Stimulated activated CD4-positive, alpha-beta T cell treated with anti-CD3 and anti-CD28 coated beads, Interleukin-4, amount 100 ng/mL, for 24 hours (primary cell): ENCODE measurements at regions not wholly inside any gene's neighbourhood (a gene's known extent, or its start where the extent isn't known, plus 50 kb on each side); places are given as distances from the start of the nearest gene placed in this dataset.
A peak's percentile ranks its signal among the peaks of the same experiment; 100 is the strongest.

Experiments used
- DNase-seq: peaks from one replicate; pipeline ENCODE4 v3.0.0-alpha.2; 2020

DNA sequence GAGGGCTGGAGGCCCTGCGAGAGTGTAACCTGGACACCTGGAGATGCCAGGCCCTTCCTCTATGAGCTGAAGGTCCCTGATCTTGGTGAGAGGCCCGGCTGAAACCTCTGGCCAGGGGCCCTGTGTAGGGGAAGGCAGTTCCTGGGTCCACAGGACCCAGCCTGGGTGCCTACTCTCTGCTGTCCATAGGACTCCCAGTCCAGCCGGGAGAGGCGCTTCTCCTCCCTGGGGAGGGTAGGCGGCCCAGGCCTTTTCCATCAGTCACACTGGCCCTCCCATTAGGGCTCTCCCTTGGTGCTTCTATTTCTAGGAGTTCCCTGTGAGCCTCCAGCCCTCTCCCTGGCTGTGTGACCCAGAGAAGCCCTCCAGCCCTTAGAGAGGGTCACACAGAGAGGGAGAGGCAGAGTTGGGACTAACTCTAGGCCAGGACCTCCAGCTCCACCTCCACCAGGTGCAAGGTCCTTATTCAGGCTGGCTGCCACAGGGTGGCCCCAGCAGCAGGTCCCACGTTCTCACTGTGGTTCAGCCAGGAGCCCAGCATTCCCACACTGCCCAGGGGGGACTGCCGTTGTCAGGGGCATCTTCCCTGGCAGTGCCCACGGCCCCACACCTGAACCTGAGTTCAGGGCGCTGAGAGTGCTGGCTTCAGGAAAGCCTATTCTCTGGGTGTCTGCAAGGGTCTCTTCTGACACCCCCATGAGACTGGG is 146.8 kb downstream of the SMAD6 start:
- DNase-seq: no peak

DNA sequence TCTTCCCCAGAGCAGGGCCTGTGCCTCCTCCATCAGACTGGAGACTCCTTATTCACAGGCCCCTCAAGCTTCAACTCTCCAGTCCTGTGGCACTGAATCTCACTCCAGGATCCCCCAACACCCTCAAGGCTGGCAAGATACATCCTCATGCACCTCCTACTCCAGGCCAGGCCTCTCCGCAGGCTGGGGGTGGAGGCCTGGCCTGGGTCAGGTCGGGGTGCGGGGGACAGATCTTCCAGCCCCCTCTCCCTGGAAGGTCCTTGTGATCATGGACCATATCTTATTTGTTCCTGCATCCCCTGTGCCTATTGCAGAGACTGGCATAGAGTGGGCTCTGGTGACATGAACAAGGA is 147.3 kb downstream of the SMAD6 start:
- no peak for DNase-seq

DNA sequence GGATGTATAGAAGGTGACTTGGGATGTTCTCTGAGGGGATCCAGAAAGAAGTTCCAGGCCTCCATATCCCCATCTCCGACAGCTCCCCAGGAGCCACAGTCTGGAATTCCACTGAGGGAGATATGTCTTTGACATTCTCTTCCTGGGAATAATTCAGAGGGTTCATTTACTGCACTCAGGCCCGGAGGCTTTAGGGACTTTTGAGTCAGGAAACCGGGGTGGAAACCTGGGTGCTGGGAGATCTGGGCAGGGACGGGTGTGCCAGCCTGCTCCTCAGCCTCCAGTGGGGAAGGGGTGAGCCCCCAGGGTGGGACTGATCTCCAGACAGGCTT is 147.7 kb downstream of the SMAD6 start:
- DNase-seq: no peak

DNA sequence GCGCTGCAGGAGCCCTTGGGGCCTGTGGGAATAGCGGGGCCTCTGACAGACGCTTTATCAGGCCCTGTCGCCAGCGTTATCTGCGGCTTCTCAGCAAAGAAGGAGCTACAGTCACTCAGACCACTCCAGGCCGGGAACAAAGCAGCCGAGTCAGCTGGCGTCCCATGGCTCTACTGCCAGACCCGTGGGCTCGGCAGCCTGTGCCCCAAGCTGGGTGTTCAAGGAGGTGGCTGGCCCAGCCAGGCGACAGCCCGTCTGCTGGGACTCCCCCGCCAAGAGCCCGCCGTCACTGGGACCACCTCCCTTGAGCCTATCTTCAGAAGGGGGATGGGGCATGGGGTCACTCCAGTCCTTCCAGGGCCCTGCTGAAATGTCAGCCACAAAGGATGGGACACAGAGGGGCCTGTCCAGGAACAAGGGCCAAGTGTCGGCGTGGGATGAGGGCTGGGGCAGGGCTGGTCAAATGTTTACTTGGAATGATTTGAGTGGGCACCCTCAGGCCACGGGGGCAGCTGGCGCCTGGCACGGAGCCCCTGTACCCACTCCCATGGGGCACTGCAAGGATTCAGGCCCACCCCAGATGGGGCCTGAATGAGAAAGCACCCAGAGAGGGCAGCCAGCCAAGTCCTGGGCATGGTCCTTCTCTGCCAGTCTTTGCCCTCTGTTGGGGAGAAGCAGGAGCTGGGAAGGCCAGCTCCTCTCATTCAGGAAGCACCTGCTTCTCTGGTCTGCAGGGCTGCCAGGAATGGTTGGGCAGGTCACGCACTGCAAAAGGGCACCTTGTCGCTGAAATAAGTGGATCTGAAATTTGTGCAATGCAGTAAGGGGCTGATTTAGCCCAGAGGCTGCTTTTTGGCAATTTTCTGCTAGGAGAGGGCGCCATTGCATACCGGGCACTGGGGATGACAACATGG is 148.3 kb downstream of the SMAD6 start:
- no peak for DNase-seq

DNA sequence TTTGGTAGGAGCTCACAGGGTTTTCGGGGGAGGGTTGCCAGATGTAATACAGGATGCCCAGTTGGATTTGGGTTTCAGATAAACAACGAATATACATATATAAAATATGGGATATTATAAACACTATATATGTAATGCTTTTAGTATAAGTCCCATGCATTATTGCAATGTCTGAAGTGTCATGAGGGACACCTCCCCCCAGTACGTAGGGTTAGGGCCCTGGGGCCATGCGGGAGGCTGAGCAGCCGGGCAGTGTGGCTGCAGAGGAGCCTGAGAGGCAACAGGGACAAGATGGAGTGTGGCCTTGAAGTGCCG is 148.9 kb downstream of the SMAD6 start:
- DNase-seq: no peak

DNA sequence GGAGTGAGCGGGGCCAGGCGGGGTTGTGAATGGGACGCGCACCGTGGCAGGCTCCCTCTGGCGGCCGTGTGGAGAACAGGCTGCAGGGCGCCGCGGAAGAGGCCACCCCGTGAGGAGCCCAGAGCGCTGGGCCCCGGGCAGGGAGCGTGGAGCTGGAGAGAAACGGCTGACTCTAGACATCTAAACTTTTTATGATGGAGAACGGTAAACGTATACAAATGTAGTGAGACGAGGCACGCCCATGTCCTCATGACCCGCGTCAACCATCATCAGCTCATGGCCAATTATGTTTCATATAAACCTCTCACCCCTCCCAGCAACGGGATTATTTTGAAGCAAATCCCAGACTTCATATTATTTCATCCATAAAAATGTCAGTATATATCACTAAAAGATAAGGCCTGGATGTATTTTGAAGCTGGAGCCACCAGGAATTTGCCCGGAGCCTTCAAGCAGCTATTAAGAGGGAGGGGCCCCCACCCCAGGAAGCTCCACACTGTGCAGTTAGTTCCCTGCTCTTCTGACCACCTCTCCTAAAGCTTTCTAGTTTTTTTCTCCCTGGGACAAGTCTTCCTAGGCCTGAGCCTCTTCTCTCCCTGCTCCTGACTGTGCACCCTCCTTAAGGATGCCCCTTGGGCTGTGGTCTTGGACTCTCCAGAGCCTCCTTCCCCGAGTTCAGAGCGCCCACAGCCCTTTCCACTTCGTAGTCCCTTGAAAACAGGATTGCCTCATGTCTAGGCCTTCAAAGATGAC is 149.5 kb downstream of the SMAD6 start:
- DNase-seq: peak; percentile 78

DNA sequence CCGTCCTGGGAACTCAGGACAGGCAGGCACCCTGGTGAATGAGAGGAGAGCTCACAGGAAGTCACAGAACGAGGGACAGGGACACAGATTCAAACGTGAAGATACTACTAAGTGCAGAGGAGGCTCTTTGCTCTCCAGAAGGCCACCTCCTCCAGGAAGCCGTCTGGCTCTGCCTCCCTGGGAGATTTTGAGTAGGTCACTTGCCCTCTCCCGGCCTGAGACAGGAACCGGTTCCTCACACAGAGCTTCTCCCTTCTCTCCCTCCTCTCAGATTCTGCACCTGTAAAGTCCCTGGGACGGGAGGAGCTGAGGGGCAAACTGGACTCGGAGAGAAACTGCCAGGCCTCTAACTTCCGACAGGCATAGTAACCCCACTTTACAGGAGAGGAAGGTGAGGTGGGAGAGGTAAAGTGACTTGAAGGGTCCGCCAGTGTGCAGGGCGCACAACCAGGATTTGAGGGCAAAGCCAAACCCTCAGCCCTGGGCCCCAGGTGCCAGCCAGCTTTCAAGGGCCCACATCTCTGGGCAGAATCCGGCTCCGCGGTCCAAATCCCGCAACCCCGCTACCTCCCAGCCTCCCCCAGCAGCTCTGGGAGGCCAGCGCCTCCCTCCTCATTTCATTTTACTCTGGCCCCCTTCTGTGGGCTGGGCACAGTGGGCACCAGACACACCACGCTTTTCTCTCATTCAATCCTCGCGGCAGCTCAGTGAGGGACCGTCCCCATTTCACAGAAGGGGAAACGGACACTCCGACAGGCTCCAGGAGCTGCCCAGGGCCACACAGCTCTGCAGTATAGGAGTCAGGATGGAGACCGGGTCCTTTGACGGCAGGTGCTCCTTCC is 150.2 kb downstream of the SMAD6 start:
- DNase-seq: no peak

DNA sequence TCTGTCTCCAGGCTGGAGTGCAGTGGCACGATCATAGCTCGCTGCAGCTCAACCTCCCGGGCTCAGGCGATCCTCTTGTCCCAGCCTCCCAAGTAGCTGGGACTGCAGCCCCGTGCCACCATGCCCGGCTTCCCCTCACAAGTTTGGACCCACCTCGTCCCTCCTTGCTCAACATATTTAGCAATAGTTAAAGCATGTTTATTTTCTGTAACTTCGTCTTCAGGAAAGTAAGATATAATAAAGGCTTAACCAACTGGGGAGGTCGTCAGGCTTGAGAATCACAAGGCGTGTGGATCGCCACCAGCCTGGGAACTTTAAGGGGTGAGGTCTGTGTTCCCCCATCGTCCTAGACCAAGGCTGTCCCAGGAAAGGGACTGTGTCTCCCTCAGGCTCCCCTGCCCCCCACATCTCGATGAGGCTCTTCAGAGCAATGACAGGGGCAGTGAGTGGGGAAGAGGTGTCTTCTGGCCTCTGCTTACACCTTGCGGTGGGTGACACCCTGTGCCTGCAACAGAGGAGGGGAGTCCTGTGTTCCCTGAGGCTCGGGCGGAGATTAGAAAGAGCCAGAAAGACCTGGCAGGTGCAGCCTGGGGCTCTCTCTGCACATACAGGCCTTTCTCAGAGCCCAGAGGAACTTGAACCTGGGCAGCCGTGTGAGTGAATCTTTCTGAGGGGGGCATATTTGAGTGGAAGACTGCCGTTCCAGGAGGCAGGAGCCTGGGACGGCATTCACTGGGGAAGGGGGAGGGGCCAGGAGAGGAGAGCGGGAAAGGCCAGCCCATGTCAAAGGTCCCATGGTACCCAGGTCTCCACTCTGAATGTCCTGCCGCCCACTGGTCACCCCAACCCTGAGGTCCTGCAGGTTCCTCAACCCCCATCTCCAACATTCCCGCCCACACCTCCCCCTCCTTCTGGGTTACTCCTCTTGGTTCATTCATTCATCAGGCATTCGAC is 152.3 kb downstream of the SMAD6 start:
- no peak for DNase-seq

DNA sequence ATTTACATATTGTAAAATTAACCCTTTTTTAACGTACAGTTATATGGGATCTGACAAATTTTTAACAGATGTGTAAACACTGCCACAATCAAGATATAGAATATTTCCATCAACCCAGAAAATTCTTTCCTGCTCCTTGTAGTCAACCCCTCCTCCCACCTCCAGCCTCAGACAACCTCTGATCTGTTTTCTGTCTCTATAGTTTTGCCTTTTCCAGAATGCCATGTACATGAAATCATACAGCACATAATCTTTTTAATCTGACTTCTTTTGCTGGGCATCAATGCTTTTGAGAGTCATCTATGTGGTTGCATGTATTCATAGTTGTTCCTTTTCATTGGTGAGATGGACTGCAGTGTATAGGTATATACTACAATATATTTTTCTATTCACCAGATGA is 153.0 kb downstream of the SMAD6 start:
- no peak for DNase-seq

DNA sequence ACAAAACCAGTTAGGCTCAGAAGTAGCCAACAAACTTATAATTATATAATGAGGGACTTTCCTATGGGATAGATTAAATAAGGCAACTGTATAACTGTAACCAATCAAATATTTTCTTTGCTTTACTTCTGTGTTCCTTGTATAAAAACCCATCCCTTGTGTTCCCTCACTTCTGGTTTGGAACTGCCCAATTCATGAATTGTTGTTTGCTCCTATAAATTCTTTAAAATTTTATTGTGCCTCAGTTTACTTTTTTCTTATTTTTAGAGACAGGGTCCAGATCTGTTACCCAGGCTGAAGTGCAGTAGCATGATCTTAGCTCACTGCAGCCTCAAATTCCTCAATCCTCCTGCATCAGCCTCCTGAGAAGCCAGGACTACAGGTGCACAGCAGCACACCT is 155.7 kb downstream of the SMAD6 start:
- no peak for DNase-seq

DNA sequence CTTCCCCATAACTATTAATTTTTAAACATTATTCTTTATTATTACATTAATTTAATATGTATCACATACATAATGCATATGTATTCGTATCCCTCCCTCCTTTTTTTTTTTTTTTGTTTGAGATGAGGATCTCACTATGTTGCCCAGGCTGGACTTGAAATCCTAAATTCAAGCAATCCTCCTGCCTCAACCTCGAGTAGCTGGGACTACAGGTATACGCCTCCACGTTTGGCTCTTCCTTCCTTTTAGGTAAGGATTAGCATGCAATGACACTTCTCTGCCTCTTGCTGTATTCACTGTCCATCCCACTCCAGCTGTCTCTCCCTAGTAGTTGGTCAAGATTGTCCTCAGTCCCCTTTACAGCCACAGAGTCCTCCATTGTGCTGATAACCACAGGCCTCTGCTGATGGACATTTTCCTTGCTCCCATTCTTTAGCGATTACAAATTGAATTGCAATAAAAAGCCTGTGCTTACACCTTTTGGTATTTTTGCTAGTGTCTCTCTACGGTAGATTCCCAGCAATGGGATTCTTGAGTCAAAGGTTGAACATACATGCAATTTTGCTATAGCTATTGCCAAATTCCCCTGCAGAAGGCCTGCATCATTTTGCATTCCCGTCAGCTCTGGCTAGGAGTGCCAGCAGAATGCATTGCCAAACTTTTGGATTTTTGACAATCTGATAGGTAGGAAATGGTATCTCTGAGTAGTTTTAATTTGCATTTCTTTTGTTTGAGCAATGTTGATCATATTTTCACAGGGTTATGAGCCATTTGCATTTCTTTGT is 156.6 kb downstream of the SMAD6 start:
- no peak for DNase-seq

DNA sequence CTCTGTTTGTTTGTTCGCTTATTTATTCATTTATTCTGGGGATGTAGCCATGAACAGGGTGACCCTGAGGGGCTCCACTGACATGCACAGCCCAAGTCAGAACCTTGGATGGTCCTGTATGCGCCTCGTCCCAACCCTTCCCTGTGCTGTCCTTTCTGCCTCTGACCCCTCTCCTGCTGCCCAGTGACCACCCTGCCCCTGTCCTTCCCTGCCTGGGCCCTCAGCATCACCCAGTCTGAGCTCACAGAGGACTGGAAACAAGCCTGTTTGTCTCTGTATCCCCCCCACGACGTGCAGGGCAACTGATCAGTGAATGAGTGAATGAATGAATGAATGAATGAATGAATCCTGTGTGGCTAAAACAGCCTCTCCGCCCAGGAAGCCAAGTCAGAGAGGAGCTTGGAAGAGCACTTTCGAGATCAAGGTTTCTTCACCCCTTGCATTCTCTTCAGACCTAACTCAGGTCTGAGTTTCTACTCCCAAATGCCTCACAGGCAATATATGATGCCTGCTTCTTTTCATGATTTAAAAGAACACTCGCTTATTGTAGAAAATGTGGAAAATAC is 157.7 kb downstream of the SMAD6 start:
- DNase-seq: no peak

DNA sequence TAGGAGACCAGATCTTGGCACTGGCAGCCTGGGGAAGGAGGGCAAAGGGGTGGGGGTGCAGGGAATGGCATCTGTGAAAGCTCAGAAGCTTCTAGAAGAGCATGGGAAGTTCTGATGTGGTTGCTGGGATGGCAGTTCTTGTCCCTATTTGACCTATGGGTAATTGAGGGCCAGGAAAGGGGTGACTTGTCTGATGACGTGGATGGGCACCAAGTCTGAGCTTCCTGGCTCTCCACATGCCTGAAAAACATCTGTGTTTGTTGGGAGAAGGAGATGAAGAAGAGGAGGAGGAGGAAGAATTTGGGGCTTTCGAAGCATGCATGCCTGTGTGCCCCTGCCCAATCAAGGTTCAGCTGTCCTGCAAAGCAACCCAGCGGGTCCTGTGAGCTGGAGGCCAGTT is 158.8 kb downstream of the SMAD6 start:
- no peak for DNase-seq

DNA sequence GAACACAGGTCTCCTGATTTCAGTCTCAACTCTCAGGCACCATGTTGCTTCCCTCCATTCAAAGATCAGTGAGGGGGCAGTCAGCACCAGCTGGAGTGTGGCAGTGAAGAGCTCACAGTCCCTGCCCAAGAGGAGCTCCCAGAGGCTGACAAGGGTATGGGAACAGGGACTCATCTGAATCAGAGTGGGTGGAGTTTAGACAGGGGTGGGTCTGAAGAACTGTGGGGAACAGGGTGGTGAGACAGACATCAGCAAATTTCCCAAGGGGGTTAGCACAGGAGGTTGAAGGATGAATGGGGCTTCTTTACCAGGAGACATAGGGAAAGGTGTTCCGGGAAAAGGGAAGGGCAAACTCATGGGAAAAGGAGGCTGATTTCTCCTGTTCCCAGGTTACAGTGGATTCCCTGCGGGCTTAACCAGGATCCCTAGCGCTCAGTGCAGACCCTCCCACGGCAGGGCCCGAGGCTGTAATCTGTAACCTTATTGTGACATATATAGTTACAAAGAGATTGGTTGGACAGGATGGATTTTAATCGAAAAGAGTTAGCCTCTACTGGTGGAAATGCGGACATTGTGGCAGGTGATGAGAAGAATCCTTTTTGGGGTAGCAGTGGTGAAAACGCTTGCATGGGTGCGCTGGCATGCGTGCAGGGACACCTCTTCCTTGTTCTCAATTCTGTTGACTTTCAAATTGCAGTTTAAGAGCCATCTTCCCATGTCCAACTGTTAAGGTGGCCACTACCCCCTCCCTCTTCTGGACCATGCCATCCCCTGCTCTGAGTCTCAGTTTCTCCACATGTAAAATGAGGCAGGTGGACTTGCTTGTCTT is 160.3 kb downstream of the SMAD6 start:
- DNase-seq: no peak

DNA sequence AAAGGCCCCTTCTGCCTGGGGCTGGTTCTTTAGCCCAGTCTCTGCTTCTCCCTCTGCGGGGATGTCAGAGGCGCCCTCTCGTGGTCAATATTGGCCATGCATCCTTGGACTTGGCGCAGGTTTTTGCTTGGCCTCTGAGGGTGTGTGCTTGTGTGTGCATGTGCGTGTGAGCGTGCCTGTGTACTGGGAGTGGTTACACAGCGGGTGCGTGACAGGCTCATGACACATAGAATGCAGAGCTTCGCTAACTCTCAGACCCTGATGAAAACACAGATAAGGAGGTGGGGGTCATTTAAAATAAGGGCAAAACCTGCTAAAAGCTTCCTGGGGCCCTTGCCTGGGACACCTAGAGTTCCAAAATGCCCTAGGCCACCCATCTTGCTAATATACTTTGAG is 160.9 kb downstream of the SMAD6 start:
- peak; percentile 78 for DNase-seq

DNA sequence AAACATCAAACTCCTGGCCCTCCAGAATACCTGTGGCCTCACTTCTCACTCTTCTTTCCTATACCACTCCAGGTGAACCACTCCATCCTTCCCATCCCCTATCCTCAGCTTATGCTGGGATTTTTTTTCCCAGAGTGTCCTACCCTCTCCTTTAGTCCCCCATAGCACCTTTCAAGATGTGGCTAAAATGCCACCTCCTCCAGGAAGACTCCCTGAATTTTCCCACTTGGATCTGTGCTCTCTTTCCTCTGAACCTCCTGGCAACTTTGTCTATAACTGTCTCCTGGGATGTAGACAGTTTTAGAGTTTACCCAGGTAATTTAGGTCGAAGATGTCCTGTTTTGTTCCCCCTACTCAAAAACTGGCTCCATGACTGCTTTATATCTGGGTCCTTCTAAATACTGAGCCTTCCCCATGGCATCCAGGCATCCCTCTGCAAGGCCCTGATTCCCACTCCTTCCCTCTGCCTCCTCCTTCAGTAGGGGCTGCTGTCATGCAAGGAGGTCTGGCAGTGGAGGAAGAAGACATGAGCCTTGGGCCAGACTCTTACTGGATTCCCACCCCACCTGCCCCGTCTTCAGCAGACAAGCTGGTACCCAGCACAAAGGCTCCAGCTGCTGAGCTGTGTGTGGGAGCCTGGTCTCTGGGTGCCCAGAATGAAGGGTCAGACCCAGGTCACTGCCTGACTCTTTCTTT is 161.5 kb downstream of the SMAD6 start:
- no peak for DNase-seq

DNA sequence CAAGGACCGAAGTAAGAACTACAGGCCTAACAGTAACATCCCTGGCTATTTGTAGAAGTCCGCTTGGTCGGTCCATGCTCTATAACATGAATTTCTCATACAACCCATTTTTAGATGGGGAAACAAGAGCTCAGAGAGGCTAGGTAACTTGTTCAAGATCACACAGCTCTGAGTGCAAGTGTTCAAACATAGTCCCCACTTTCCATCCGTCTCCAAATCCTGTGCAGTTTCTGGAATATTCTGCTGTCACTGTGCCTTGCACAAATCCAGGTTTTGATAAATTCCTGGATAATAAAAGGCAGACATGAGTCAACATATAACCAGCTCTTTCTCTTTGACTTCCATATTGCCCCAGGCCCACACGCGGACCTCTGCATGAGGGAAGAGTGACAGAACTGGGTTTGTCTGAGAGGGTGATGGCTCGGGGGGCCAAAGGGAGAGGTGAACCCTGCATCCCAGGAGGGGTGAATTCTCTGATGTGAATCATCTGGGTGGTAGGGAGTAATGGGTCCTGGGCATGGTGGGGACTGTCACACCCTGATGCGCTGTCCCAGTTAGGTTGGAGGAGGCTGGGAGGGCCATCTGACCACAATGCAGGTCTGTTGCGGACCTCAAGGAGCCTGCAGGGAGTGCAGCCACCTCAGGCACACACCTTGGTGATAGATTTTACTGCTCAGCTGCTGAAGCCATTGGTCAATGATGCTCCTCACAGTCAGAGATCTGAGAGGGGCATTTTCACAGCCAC is 162.2 kb downstream of the SMAD6 start:
- no peak for DNase-seq

DNA sequence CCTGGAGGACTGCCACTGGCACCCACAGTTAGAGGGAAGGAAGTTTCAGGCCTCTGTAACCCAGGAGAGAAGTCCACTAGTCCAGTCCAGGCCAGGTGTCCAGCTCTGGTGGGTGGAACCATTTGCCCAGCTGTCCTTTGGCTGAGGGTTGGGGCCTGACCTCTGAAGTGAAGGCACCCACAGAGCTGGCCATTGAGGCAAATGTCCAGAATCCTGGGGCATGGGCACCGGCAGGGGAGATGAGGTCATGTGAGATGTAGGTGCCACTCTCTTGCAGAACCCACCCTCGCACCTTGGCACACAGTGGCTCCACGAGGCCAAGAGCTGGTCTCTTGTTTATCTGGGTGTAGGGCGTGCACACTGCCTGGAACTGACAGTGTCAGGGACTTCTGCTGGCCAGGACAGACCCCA is 162.8 kb downstream of the SMAD6 start:
- no peak for DNase-seq
